Osteoblast (primary cell): ENCODE measurements at regions not wholly inside any gene's neighbourhood (a gene's known extent, or its start where the extent isn't known, plus 50 kb on each side); places are given as distances from the start of the nearest gene placed in this dataset.

Experiments used
- DNase-seq: peaks from one replicate; pipeline ENCODE4 v3.0.0; 2011; ENCODE audit warnings: low spot score, mixed read lengths; ENCODE audit not compliant: insufficient read length; ENCODE audit errors: missing footprints
- H2AFZ ChIP-seq: 2 replicates; pipeline ENCODE4 v1.6.0; 2011; ENCODE audit warnings: mild to moderate bottlenecking, low read length
- H3K27ac ChIP-seq: 2 replicates; pipeline ENCODE4 v1.5.1; 2011; ENCODE audit warnings: mild to moderate bottlenecking, low read depth, low read length, moderate library complexity
- H3K27me3 ChIP-seq: 2 replicates; pipeline ENCODE4 v1.6.0; 2012; ENCODE audit warnings: mild to moderate bottlenecking, control low read depth, inconsistent platforms, low read length, moderate library complexity; ENCODE audit not compliant: insufficient read depth
- H3K36me3 ChIP-seq: 2 replicates; pipeline ENCODE4 v1.5.1; 2011; ENCODE audit warnings: mild to moderate bottlenecking, low read length, control low read depth, moderate library complexity; ENCODE audit not compliant: insufficient read depth
- H3K4me1 ChIP-seq: 2 replicates; pipeline ENCODE4 v1.5.1; 2011; ENCODE audit warnings: mild to moderate bottlenecking, low read length, control low read depth, moderate library complexity; ENCODE audit not compliant: insufficient read depth
- H3K4me2 ChIP-seq: 2 replicates; pipeline ENCODE4 v1.6.0; 2011; ENCODE audit warnings: mild to moderate bottlenecking, low read length; ENCODE audit not compliant: insufficient read depth
- H3K4me3 ChIP-seq: fragments of 200-600 bp; sonication (generic); 3 replicates; pipeline ENCODE4 v1.5.1; 2012; ENCODE audit warnings: mild to moderate bottlenecking, low read length, inconsistent platforms; ENCODE audit not compliant: insufficient read depth
- H3K79me2 ChIP-seq: 2 replicates; pipeline ENCODE4 v1.6.0; 2012; ENCODE audit warnings: mild to moderate bottlenecking, low read length, control low read depth, inconsistent platforms; ENCODE audit not compliant: insufficient read depth
- H3K9me3 ChIP-seq: 2 replicates; pipeline ENCODE4 v1.5.1; 2011; ENCODE audit warnings: low read depth, low read length, control low read depth
- H4K20me1 ChIP-seq: 2 replicates; pipeline ENCODE4 v1.6.0; 2012; ENCODE audit warnings: mild to moderate bottlenecking, low read length, control low read depth; ENCODE audit not compliant: insufficient read depth
- CTCF ChIP-seq: IDR thresholded peaks from 2 replicates; pipeline ENCODE4 v1.5.1; 2011; ENCODE audit warnings: mild to moderate bottlenecking, low read depth, low read length, moderate library complexity; ENCODE audit errors: extremely low read depth

DNA sequence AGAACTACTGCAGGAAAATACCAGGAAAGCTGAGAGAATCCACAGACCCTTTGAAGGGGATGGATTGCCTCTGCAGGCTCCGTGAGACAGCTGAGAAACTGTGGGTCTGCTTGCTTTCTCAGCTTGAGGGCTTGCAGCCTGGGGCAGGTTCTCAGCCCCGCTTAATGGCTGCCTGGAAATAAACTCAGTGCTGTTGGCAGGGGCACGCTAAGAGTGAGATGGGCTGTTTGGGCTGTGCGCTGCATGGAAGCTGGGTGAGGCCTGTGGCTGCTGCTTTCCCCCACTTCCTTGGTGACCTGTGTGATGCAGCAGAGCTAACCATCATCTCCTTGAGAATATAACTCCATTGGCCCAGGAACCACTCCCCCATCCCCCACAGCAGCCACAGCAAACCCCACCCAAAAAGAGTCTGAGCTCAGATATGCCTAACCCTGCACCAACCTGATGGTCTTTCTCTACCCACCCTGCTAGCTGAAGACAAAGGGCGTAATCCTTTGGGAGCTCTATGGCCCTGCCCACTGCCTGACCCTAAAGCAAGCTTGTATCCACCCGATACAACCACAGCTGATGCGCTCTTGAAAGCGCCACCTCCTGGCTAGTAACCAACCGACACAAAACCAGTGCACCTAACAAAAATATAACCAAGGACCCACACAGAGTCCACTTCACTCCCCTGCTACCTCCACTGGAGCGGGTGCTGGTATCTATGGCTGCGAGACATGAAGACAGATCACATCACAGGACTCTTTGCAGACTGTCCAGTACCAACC is 800.6 kb upstream of the MAP3K7 start:
- no peak overlapping the region for H3K4me2 ChIP-seq
- no peaks in the 10 kb centered on the region for H3K79me2 ChIP-seq
- no peak overlapping the region for H2AFZ ChIP-seq
- H3K4me3 ChIP-seq = no peak overlapping the region
- no peaks in the 10 kb centered on the region for H4K20me1 ChIP-seq
- no peaks in the 10 kb centered on the region for H3K27me3 ChIP-seq
- no peaks in the 10 kb centered on the region for H3K36me3 ChIP-seq
- DNase-seq = no peak
- no peaks in the 10 kb centered on the region for H3K4me1 ChIP-seq
- no peaks in the 10 kb centered on the region for H3K9me3 ChIP-seq
- H3K27ac ChIP-seq = no peak overlapping the region
- TF ChIP-seq CTCF = no peak

DNA sequence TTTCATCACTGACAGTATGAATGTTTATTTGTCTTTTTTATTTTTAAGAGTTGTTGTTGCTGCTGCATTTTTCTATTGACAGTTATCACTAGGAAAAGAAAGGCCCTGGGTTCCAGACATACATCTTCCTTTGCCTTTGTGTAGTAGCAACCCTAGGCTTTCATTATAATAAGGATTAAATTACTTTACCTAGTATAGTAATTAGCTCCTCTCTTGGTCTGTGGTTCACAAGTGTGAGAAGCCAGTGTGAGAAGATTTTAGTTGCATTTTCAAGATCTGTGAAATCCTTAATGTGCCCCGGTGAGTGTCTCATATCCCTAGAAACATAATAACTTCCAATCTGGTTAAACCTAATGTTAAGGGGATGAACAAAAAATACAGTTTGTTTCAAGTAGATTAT is 799.3 kb upstream of the MAP3K7 start:
- H3K27ac ChIP-seq = no peak overlapping the region
- no peaks in the 10 kb centered on the region for H3K79me2 ChIP-seq
- H4K20me1 ChIP-seq = no peaks in the 10 kb centered on the region
- H2AFZ ChIP-seq = no peak overlapping the region
- no peak for TF ChIP-seq CTCF
- no peak for DNase-seq
- no peaks in the 10 kb centered on the region for H3K36me3 ChIP-seq
- H3K4me2 ChIP-seq = no peak overlapping the region
- no peak overlapping the region for H3K4me3 ChIP-seq
- no peaks in the 10 kb centered on the region for H3K9me3 ChIP-seq
- no peaks in the 10 kb centered on the region for H3K27me3 ChIP-seq
- no peaks in the 10 kb centered on the region for H3K4me1 ChIP-seq

- TF ChIP-seq CTCF = no peak
- H3K4me3 ChIP-seq = no peak overlapping the region
- no peaks in the 10 kb centered on the region for H3K36me3 ChIP-seq
- no peak overlapping the region for H3K27ac ChIP-seq
- H3K4me1 ChIP-seq = no peaks in the 10 kb centered on the region
- no peak overlapping the region for H3K4me2 ChIP-seq
- no peaks in the 10 kb centered on the region for H3K27me3 ChIP-seq
- no peak for DNase-seq
- H3K79me2 ChIP-seq = no peaks in the 10 kb centered on the region
- H4K20me1 ChIP-seq = no peaks in the 10 kb centered on the region
- no peaks in the 10 kb centered on the region for H3K9me3 ChIP-seq
- no peak overlapping the region for H2AFZ ChIP-seq
Measured at GRCh38 chr6:91383207-91383606, 796.3 kb upstream of the MAP3K7 start.

- H3K27ac ChIP-seq = no peak overlapping the region
- H3K4me1 ChIP-seq = no peaks in the 10 kb centered on the region
- no peak overlapping the region for H3K4me2 ChIP-seq
- DNase-seq = no peak
- H3K9me3 ChIP-seq = no peaks in the 10 kb centered on the region
- H3K4me3 ChIP-seq = no peak overlapping the region
- no peaks in the 10 kb centered on the region for H3K27me3 ChIP-seq
- no peak overlapping the region for H2AFZ ChIP-seq
- no peaks in the 10 kb centered on the region for H3K79me2 ChIP-seq
- H3K36me3 ChIP-seq = no peaks in the 10 kb centered on the region
- no peaks in the 10 kb centered on the region for H4K20me1 ChIP-seq
- no peak for TF ChIP-seq CTCF
Measured at GRCh38 chr6:91376686-91377085, 789.8 kb upstream of the MAP3K7 start.
